ENCODE measurements at regions not wholly inside any gene's neighbourhood (a gene's known extent, or its start where the extent isn't known, plus 50 kb on each side); places are given as distances from the start of the nearest gene placed in this dataset.

GRCh38 chrX:43589735-43590134 lies 66.4 kb upstream of the MAOA start:
- DNase-seq, result no peak

GRCh38 chrX:43590150-43590549 lies 65.9 kb upstream of the MAOA start:
- DNase-seq, result no peak

GRCh38 chrX:43592597-43592996 lies 63.5 kb upstream of the MAOA start:
- DNase-seq, result no peak

GRCh38 chrX:43595931-43596330 lies 60.2 kb upstream of the MAOA start:
- DNase-seq, result no peak

GRCh38 chrX:43604753-43605152 lies 51.3 kb upstream of the MAOA start:
- no peak for DNase-seq

- no peak for DNase-seq
Measured at GRCh38 chrX:43605351-43605750, 50.7 kb upstream of the MAOA start.
